PC-3 (cell line): ENCODE measurements at regions not wholly inside any gene's neighbourhood (a gene's known extent, or its start where the extent isn't known, plus 50 kb on each side); places are given as distances from the start of the nearest gene placed in this dataset.
"Not testable (repeated sequence)": the region's sequence is repeated elsewhere in the genome, so short reads cannot be mapped to it uniquely, and the experiment has no call there.

Experiments used
- EZH2 ChIP-seq: fragments of 300-600 bp; sonication (generic); IDR thresholded peaks from one replicate; pipeline ENCODE4 v1.6.1; 2017; ENCODE audit warnings: antibody characterized with exemption, mild to moderate bottlenecking, low read length; ENCODE audit not compliant: unreplicated experiment
- TF ChIP-seq, protein P1 (sequence below): fragments of 300-600 bp; sonication (generic); conservative IDR thresholded peaks from 2 replicates; pipeline ENCODE4 v1.5.1; 2017; ENCODE audit warnings: antibody characterized with exemption, low read depth, mild to moderate bottlenecking, low read length

DNA sequence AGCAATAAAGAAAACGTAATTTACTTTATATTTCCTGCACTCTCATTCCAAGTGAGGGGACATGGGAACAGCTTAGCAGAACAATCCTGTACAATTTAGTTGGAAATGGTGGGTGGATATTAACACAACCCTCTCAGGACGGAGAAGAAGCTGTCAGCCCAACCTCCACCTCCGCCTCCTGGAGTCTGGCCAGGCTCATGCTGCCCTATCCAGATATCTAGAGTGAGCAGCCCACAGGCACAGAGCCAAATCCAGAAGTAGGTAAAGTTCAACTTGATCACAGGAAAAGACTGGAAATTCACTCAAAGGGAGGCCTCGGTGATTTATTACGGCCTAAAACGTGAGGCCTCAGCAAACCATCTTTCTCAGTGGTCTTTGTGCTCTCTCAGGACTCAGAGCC lies 877.3 kb upstream of the USP9Y start:
- TF ChIP-seq EZH2, result not testable (repeated sequence)
- TF ChIP-seq, protein P1, sequence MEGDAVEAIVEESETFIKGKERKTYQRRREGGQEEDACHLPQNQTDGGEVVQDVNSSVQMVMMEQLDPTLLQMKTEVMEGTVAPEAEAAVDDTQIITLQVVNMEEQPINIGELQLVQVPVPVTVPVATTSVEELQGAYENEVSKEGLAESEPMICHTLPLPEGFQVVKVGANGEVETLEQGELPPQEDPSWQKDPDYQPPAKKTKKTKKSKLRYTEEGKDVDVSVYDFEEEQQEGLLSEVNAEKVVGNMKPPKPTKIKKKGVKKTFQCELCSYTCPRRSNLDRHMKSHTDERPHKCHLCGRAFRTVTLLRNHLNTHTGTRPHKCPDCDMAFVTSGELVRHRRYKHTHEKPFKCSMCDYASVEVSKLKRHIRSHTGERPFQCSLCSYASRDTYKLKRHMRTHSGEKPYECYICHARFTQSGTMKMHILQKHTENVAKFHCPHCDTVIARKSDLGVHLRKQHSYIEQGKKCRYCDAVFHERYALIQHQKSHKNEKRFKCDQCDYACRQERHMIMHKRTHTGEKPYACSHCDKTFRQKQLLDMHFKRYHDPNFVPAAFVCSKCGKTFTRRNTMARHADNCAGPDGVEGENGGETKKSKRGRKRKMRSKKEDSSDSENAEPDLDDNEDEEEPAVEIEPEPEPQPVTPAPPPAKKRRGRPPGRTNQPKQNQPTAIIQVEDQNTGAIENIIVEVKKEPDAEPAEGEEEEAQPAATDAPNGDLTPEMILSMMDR, result not testable (repeated sequence)
